GM18907 (cell line): ENCODE measurements at regions not wholly inside any gene's neighbourhood (a gene's known extent, or its start where the extent isn't known, plus 50 kb on each side); places are given as distances from the start of the nearest gene placed in this dataset.

ENCODE experiments used
- ATAC-seq: cut with Tn5 transposase; IDR thresholded peaks from one replicate; pipeline ENCODE4 v1.9.1; 2021; ENCODE audit warnings: mild to moderate bottlenecking, moderate library complexity; ENCODE audit not compliant: unreplicated experiment

DNA sequence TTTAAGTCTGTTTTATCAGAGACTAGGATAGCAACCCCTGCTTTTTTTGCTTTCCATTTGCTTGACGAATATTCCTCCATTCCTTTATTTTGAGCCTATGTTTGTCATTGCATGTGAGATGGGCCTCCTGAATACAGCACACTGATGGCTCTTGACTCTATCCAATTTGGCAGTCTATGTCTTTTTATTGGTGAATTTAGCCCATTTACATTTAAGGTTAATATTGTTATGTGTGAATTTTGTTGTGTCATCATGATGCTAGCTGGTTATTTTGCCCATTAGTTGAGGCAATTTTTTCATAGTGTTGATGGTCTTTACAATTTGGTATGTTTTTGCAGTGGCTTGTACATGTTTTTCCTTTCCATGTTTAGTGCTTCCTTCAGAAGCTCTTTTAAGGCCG is 50.7 kb upstream of the PDE4B start:
- no peak for ATAC-seq
